ENCODE measurements at regions not wholly inside any gene's neighbourhood (a gene's known extent, or its start where the extent isn't known, plus 50 kb on each side); places are given as distances from the start of the nearest gene placed in this dataset.
"Not testable (repeated sequence)": the region's sequence is repeated elsewhere in the genome, so short reads cannot be mapped to it uniquely, and the experiment has no call there.

DNA sequence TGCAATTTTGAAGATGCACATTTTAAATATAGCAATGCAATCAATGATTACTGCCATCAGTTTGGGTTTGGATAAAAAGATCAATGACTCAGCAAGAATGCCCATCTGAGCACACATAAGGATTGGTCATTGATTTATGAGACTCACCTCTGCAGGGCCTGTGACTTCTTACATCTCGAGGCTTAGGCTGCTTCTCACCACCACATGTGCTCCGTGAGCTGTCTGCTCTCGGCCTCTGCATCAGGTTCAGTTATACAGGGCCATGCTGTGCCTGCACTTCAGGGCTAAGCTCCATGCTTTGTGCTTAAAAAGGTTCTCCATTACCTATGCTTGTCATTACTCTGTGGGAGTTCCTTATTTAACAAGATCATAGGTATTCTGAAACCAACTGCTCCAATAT lies 887.5 kb downstream of the DIPK2A start:
- Mint-ChIP-seq H3K9me3 (no peaks in the 10 kb centered on the region), H3K27me3 (no peaks in the 10 kb centered on the region), H3K36me3 (no peaks in the 10 kb centered on the region), H3K4me3 (no peak overlapping the region), H3K4me1 (no peaks in the 10 kb centered on the region), H3K27ac (no peak overlapping the region)
- DNase-seq: no peak

DNA sequence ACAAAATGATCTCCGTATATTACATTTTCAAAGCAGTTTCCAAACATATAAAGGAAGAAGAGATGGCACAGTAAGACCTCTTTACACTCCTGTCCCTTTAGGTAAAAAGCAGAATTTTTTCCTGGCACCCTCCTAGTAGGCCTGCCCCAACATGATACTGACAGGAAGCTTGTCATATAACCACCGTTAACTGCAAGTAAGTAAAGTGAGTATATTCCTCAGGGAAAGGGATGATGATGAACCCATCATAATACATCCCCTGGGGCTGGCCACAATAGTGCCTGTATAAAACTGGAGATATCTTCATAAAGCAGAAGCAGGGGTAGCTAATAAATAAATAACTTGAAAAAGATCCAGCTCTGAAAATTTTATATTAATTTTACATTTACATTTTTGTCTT lies 893.0 kb downstream of the DIPK2A start:
- H3K4me3 Mint-ChIP-seq: no peak overlapping the region
- no peak for DNase-seq
- H3K27ac Mint-ChIP-seq: no peak overlapping the region
- no peaks in the 10 kb centered on the region for H3K36me3 Mint-ChIP-seq
- H3K4me1 Mint-ChIP-seq: no peaks in the 10 kb centered on the region
- peaks cover 4% of the 10 kb centered on the region for H3K27me3 Mint-ChIP-seq
- peaks cover 2% of the 10 kb centered on the region for H3K9me3 Mint-ChIP-seq

DNA sequence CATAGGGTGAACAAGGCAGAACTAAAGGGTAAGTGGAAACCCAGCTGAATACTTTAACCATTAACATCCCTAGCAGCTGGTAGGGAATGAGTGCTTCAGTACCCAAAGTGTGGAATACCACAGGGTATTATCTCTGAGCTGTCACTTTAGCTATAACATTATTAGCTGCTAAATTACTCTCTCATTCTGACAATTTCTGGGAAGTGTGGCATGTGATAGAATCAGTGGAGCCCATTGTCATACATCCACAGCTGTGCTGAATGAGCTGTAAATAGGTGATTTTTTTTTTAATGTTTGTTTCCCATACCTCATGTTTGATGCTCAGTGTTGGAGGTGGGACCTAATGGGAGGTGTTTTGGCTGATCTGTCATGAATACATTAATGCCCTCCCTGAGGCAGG lies 894.3 kb downstream of the DIPK2A start:
- Mint-ChIP-seq H3K27me3 (peaks cover 4% of the 10 kb centered on the region), H3K4me3 (no peak overlapping the region), H3K27ac (no peak overlapping the region), H3K9me3 (peaks cover 2% of the 10 kb centered on the region), H3K36me3 (no peaks in the 10 kb centered on the region), H3K4me1 (no peaks in the 10 kb centered on the region)
- DNase-seq: no peak

DNA sequence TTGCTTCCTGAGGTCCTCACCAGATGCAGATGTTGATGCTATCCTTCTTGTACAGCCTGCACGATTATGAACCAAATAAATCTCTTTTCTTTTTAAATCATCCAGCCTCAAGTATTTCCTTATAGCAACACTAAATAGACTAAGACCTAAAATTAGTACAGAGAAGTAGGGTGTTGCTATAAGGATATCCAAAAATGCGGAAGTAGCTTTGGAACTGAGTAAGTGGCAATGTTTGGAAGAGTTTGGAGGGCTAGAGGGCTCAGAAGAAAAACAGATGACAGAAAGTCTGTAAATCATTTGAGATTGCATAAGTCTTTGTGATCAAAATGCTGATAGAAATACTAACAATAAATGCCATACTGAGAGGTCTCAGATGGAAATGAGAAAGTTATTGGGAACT lies 894.9 kb downstream of the DIPK2A start:
- Mint-ChIP-seq H3K4me1 (no peaks in the 10 kb centered on the region), H3K4me3 (no peak overlapping the region), H3K36me3 (no peaks in the 10 kb centered on the region), H3K27ac (no peak overlapping the region), H3K9me3 (peaks cover 2% of the 10 kb centered on the region), H3K27me3 (peaks cover 4% of the 10 kb centered on the region)
- DNase-seq: no peak

DNA sequence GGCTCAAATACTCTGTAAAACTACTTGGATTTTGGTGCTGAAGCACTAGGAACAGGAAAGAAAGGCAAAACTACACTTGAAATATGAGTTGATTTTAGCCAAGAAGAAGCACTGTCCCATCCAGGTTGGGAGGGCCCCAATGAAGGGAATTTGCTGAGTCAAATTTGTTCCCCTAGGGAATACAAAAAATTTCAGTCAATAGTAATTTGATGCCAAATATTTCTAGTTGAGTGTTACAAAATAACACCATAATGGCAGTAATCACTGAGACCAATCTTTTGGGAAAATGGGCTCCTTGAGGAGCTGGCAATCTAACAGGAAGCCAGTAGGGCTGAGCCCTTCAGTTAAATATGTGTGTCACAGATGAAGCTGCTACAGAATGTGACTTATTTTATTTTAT lies 896.9 kb downstream of the DIPK2A start:
- Mint-ChIP-seq H3K9me3 (peaks cover 2% of the 10 kb centered on the region), H3K36me3 (no peaks in the 10 kb centered on the region), H3K27ac (no peak overlapping the region), H3K4me1 (no peaks in the 10 kb centered on the region), H3K27me3 (peaks cover 4% of the 10 kb centered on the region), H3K4me3 (no peak overlapping the region)
- DNase-seq: no peak

DNA sequence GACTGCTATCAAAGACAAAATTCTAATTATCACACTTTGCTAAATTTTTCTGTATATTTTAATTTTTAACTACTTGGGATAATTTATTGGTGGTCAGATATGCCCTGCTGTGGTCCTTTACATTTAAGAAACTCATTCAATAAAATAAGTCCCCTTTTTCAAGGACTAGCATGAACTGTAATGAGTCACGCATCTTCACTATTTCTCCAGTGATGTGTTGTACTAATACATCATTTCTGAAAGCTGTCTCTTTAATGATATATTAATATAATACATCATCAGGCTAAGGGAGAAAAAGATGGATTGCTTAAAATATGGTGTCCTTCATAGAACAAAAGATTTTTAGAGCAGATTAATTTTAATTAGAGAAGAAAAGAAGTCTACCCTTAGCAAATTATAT lies 901.4 kb downstream of the DIPK2A start:
- no peaks in the 10 kb centered on the region for H3K27me3 Mint-ChIP-seq
- no peaks in the 10 kb centered on the region for H3K36me3 Mint-ChIP-seq
- H3K4me1 Mint-ChIP-seq: no peaks in the 10 kb centered on the region
- no peaks in the 10 kb centered on the region for H3K9me3 Mint-ChIP-seq
- DNase-seq: no peak
- no peak overlapping the region for H3K27ac Mint-ChIP-seq
- no peak overlapping the region for H3K4me3 Mint-ChIP-seq

DNA sequence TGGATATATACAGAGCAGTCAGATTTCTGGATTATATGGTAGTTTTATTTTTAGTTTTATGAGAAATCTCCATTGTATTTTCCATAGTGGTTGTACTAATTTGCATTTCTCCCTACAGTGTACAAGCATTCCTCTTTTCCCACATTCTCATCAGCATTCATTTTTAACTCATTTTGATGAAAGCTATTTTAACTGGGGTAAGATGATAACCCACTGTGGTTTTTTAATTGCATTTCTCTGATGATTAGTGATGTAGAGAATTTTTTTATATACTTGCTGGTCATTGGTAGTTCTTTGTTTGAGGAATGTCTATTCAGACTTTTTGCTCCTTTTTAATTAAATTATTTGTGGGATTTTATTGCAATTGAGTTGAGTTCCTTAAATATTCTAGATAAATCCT lies 903.6 kb downstream of the DIPK2A start:
- Mint-ChIP-seq H3K27me3 (no peaks in the 10 kb centered on the region), H3K36me3 (no peaks in the 10 kb centered on the region), H3K4me1 (no peaks in the 10 kb centered on the region), H3K4me3 (no peak overlapping the region), H3K27ac (no peak overlapping the region), H3K9me3 (no peaks in the 10 kb centered on the region)
- DNase-seq: no peak

DNA sequence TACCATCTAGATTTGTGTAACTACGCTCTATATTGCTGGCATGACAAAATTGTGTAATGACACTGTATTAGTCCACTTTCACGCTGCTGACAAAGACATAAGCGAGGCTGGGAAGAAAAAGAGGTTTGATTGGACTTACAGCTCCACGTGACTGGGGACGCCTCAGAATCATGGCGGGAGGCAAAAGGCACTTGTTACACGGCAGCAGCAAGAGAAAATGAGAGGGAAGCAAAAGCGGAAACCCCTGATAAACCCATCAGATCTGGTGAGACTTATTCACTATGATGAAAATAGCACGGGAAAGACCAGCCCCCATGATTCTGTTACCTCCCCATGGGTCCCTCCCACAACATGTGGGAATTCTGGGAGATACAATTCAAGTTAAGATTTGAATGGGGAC lies 905.7 kb downstream of the DIPK2A start:
- Mint-ChIP-seq H3K9me3 (no peaks in the 10 kb centered on the region), H3K27ac (no peak overlapping the region), H3K27me3 (no peaks in the 10 kb centered on the region), H3K4me3 (no peak overlapping the region), H3K4me1 (no peaks in the 10 kb centered on the region), H3K36me3 (no peaks in the 10 kb centered on the region)
- no peak for DNase-seq

DNA sequence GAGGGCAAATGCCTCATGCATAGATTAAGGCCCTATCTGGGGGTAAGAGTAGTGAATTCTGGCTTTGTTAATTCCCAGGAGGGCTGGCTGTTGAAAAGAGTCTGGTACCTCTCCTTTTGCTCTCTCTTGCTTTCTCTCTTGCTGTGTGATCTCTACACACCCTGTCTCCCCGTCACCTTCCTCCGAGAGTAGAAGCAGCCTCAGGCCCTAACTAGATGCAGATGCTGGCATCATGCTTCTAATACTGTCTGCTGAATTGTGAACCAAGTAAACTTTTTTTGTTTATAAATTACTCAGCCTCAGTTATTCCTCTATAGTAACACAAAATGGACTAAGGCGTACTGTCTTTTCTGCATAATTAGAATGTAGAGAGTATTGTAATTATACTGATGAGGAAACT lies 908.1 kb downstream of the DIPK2A start:
- Mint-ChIP-seq H3K9me3 (no peaks in the 10 kb centered on the region), H3K4me1 (no peaks in the 10 kb centered on the region), H3K4me3 (no peak overlapping the region), H3K27me3 (no peaks in the 10 kb centered on the region), H3K27ac (no peak overlapping the region), H3K36me3 (no peaks in the 10 kb centered on the region)
- DNase-seq: no peak

DNA sequence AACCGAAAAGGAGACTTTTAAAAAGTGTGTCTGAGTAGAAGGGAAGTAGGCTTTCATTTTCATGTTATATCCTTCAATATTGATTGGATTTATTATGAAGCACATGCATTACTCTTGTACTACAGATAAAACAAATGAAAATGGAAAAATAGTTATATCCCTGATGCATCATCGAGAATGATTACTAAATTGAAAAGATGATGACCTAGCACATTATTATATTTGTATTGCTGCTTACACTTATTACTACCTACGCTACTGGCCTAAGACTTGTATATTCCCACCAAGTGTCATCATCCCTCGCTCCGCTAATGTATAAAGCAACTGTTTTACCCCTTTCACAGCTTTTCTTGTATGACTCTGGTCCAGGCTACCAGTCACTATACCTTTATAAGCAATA lies 922.4 kb downstream of the DIPK2A start:
- Mint-ChIP-seq H3K27me3 (no peaks in the 10 kb centered on the region), H3K9me3 (no peaks in the 10 kb centered on the region), H3K27ac (no peak overlapping the region), H3K4me3 (no peak overlapping the region), H3K4me1 (no peaks in the 10 kb centered on the region), H3K36me3 (no peaks in the 10 kb centered on the region)
- DNase-seq: no peak

DNA sequence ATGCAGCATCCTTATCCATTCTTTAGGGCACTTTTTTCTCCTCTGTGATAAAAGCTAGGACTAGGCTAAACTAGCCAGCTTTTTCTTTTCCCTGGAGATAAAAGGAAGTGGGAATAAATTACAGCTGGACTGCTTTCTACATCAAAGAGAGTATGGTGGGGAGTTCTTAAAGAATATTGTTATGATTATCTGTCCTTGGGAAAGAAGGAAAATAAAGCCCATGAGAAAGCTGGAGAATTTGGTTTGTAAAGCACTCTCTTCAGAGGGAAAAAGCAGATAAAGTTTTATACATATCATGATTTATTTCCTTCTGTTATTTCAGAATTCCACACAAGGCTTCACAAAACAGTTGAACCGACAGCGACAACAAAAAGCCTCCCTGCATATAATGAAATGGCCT lies 923.0 kb downstream of the DIPK2A start:
- H3K27me3 Mint-ChIP-seq: no peaks in the 10 kb centered on the region
- H3K4me3 Mint-ChIP-seq: no peak overlapping the region
- H3K9me3 Mint-ChIP-seq: no peaks in the 10 kb centered on the region
- H3K4me1 Mint-ChIP-seq: no peaks in the 10 kb centered on the region
- H3K36me3 Mint-ChIP-seq: no peaks in the 10 kb centered on the region
- H3K27ac Mint-ChIP-seq: no peak overlapping the region
- DNase-seq: no peak

DNA sequence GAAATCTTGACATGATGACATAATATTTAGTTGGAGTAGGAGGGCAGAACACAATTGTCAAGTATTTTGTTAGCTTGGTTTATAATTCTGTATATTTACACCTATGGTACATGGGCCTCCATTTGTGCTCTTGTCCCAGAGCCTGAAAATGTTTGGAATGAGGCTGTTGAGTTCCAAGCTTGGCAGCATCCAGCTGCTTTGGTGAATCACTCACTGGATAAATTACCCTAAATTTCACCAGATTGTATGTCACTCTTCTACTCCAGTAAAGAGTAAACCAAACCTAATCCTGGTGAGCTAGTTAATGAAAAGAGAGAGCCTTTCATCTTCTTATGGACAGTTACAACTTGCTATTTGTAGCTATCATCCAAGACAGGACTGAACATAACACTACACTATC lies 928.7 kb downstream of the DIPK2A start:
- Mint-ChIP-seq H3K4me1 (no peaks in the 10 kb centered on the region), H3K4me3 (no peak overlapping the region), H3K9me3 (peaks cover 16% of the 10 kb centered on the region), H3K27me3 (no peaks in the 10 kb centered on the region), H3K27ac (no peak overlapping the region), H3K36me3 (no peaks in the 10 kb centered on the region)
- no peak for DNase-seq

DNA sequence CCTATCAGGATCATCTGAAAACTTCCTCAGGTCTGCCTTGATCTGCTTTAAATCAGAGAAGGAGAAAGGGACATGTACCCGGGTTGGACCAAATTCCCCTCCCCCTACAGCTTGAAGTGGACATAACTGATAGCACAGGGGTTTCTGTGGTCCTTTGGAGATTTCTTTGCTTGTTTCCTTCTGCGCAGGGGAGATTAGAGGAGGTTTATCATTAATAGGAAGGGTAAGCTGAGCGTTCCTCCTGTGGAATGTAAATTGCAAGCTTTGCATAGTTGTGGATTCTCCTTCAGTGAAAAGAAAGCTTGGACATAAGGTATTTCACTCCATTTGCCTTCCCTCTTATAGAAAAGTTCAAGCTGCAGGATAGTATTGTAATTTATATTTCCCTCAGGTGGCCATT lies 936.0 kb downstream of the DIPK2A start:
- DNase-seq, H3K27ac Mint-ChIP-seq, H3K27me3 Mint-ChIP-seq, H3K36me3 Mint-ChIP-seq, H3K4me1 Mint-ChIP-seq, H3K4me3 Mint-ChIP-seq: not testable (repeated sequence)
- H3K9me3 Mint-ChIP-seq: peaks cover 20% of the 10 kb centered on the region

DNA sequence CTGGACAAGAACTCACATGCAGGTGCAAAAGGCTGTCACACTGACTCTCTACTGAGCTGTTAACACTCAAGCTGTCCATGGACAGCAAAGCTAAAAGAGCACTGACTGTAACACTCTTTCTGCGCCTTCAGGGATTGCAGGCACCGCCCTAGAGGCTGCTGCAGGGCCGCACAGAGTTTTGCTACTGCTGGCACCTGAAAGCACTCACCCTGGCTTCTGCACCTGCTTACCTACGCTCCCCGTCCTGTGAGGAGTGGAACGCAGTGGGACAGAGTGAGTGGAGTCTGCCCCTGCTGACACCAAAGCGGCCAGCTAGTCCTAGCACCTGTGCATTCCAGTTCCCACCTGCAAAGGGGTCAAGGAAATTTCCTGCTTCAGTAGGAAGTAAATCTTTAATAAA lies 941.3 kb downstream of the DIPK2A start:
- H3K27me3 Mint-ChIP-seq: no peaks in the 10 kb centered on the region
- H3K27ac Mint-ChIP-seq: no peak overlapping the region
- peaks cover 5% of the 10 kb centered on the region for H3K9me3 Mint-ChIP-seq
- no peaks in the 10 kb centered on the region for H3K4me1 Mint-ChIP-seq
- no peak for DNase-seq
- H3K4me3 Mint-ChIP-seq: no peak overlapping the region
- no peaks in the 10 kb centered on the region for H3K36me3 Mint-ChIP-seq

DNA sequence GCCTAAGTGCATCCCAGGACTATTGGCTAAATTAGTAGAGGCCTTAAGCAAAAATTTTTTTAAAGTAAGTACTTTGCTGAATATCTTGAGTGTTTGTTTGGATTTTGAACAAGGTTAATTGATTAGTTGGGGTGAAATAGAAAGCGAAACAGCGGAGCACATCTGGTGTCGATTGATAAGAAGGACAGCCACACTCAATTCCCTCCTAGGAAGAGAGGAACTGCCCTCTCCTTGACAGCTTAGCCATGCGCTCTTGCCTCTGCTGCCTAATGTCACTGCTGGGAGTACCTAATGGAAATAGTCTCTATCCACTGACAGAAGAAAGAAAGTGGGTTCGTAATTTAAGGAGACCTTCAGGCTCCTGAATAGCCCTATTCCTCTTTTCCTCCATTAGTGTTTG lies 943.6 kb downstream of the DIPK2A start:
- H3K4me3 Mint-ChIP-seq: no peak overlapping the region
- H3K9me3 Mint-ChIP-seq: no peaks in the 10 kb centered on the region
- H3K27me3 Mint-ChIP-seq: no peaks in the 10 kb centered on the region
- H3K4me1 Mint-ChIP-seq: no peaks in the 10 kb centered on the region
- no peak overlapping the region for H3K27ac Mint-ChIP-seq
- no peaks in the 10 kb centered on the region for H3K36me3 Mint-ChIP-seq
- DNase-seq: no peak

DNA sequence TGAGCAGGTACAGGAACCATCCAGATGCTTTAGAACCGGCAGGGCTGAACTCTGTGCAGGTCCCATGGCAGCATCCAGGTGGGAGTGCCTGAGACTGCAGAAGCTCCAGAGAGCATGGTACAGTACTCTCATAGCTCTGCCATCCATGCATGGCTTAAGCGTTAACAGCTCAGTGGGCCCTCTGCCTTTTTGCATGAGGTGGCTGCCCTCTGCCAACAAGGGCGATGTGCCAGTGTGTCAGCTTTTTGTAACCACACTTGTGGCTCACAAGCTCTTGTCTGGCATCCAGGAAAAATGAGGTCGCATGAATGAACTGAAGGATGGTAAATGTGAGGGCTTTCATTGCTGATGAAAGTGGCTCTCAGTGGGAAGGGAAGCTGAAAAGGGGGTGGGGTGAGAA lies 950.1 kb downstream of the DIPK2A start:
- no peak overlapping the region for H3K4me3 Mint-ChIP-seq
- no peaks in the 10 kb centered on the region for H3K4me1 Mint-ChIP-seq

More for the DNA sequence above, 950.1 kb downstream of the DIPK2A start:
- no peak overlapping the region for H3K27ac Mint-ChIP-seq
- no peaks in the 10 kb centered on the region for H3K27me3 Mint-ChIP-seq
- peaks cover 2% of the 10 kb centered on the region for H3K9me3 Mint-ChIP-seq
- DNase-seq: no peak
- no peaks in the 10 kb centered on the region for H3K36me3 Mint-ChIP-seq
